NCI-H2081 (cell line): ENCODE measurements at regions not wholly inside any gene's neighbourhood (a gene's known extent, or its start where the extent isn't known, plus 50 kb on each side); places are given as distances from the start of the nearest gene placed in this dataset.

Experiments
- DNase-seq, 2 experiments: peaks; one replicate each; lab custom pipeline; 2025; lab: John Stamatoyannopoulos, UW

GRCh38 chr14:47857646-47858045 lies 182.2 kb upstream of the MDGA2 start:
- no peak for DNase-seq

- DNase-seq = no peak
Measured at GRCh38 chr14:47852278-47852677, 176.9 kb upstream of the MDGA2 start.

GRCh38 chr14:47846008-47846407 lies 170.6 kb upstream of the MDGA2 start:
- DNase-seq = no peak

- no peak for DNase-seq
Measured at GRCh38 chr14:47843236-47843635, 167.8 kb upstream of the MDGA2 start.

GRCh38 chr14:47833011-47833410 lies 157.6 kb upstream of the MDGA2 start:
- DNase-seq = no peak

- DNase-seq = no peak
Measured at GRCh38 chr14:47826809-47827208, 151.4 kb upstream of the MDGA2 start.

- no peak for DNase-seq
Measured at GRCh38 chr14:47822326-47822725, 146.9 kb upstream of the MDGA2 start.

- no peak for DNase-seq
Measured at GRCh38 chr14:47821135-47821534, 145.7 kb upstream of the MDGA2 start.

- DNase-seq = no peak
Measured at GRCh38 chr14:47790477-47790876, 115.1 kb upstream of the MDGA2 start.

GRCh38 chr14:47785058-47785457 lies 109.7 kb upstream of the MDGA2 start:
- DNase-seq = no peak

- DNase-seq = peak in 1 of 2 experiments; percentile 67
Measured at GRCh38 chr14:47778631-47779030, 103.2 kb upstream of the MDGA2 start.

GRCh38 chr14:47772652-47773051 lies 97.2 kb upstream of the MDGA2 start:
- no peak for DNase-seq

- no peak for DNase-seq
Measured at GRCh38 chr14:47763188-47763854, 87.9 kb upstream of the MDGA2 start.

- no peak for DNase-seq
Measured at GRCh38 chr14:47746986-47747385, 71.6 kb upstream of the MDGA2 start.

- DNase-seq = no peak
Measured at GRCh38 chr14:47744155-47744554, 68.8 kb upstream of the MDGA2 start.

- no peak for DNase-seq
Measured at GRCh38 chr14:47739541-47739940, 64.1 kb upstream of the MDGA2 start.

GRCh38 chr14:47730296-47730695 lies 54.9 kb upstream of the MDGA2 start:
- no peak for DNase-seq
